ENCODE measurements at regions not wholly inside any gene's neighbourhood (a gene's known extent, or its start where the extent isn't known, plus 50 kb on each side); places are given as distances from the start of the nearest gene placed in this dataset.
"Not testable (repeated sequence)": the region's sequence is repeated elsewhere in the genome, so short reads cannot be mapped to it uniquely, and the experiment has no call there.

DNA sequence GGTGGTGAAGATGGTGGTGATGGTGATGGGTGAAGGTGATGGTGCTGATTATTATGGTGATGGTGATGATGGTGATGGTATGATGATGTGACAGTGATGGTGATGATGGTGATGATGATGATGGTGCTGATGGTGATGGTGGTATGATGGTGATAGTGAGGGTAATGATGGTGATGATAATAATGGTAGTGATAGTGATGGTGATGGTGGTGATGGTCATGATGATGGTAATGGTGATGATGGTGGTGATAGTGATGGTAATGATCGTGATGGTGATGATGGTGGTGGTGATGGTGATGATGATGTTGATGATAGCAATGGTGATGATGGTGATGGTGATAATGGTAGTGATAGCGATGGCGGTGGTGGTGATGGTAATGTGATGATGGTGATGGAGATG lies 197.9 kb upstream of the ALG10B start:
- H2AFZ ChIP-seq (ENCODE audit: low read length), result no peak overlapping the region
- DNase-seq (ENCODE audit: low spot score), result no peak
- H3K4me1 ChIP-seq (ENCODE audit: insufficient read depth, low read length, poor library complexity, severe bottlenecking), result no peaks in the 10 kb centered on the region
- no peak overlapping the region for H3K4me3 ChIP-seq (ENCODE audit: low read depth, low read length, poor library complexity, severe bottlenecking)
- H3K4me2 ChIP-seq (ENCODE audit: low read length), result no peak overlapping the region
- no peaks in the 10 kb centered on the region for H4K20me1 ChIP-seq (ENCODE audit: insufficient read depth, low read length)
- BruUV-seq (replicated peaks), result no TSS peak
- ChIA-PET POLR2A (no interaction called here), CTCF (ENCODE audit: unreplicated experiment) (no interaction called here)
- intact Hi-C loops (cut with micrococcal nuclease; ENCODE audit: unreplicated experiment), result no loop called here
- no peaks in the 10 kb centered on the region for H3K9me2 ChIP-seq (ENCODE audit: insufficient read depth, low read length)
- no peak for TF ChIP-seq CTCF (conservative IDR thresholded peaks at IDR 0.05; ENCODE audit: low read length)
- no peak for TF ChIP-seq EZH2phosphoT487 (IDR thresholded peaks at IDR 0.05; ENCODE audit: borderline replicate concordance, low read depth, low read length)
- no peaks in the 10 kb centered on the region for H3K36me3 ChIP-seq (ENCODE audit: insufficient read depth, low read length)
- no peaks in the 10 kb centered on the region for H3K79me2 ChIP-seq (ENCODE audit: insufficient read depth, low read depth, low read length)
- H3K9me3 ChIP-seq (ENCODE audit: low read length), result no peaks in the 10 kb centered on the region
- H3K27ac ChIP-seq (ENCODE audit: low read depth, low read length, poor library complexity, severe bottlenecking), result no peak overlapping the region

DNA sequence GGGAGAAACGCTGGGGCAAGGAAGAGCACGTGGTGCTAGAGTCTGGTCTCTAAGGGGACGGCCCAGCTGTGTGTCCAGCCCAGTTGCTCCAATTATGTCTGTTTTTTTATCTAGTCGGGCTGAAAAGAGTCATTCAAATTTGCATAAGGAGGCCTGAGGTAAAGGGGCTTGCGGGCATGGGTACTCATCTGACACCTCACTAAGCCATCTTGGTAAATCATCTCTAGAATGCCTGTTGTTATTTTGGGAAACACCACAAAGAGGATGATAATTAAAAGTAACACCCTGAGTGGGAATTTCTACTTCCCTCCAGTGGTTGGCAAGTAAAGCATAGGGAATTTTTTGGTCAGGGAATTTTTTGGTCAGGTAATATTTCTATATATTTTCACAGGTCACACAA lies 196.1 kb upstream of the ALG10B start:
- Histone ChIP-seq H3K4me2 (ENCODE audit: low read length) (no peak overlapping the region), H3K27ac (ENCODE audit: low read depth, low read length, poor library complexity, severe bottlenecking) (no peak overlapping the region), H3K4me1 (ENCODE audit: insufficient read depth, low read length, poor library complexity, severe bottlenecking) (peaks cover 4% of the 10 kb centered on the region), H3K36me3 (ENCODE audit: insufficient read depth, low read length) (no peaks in the 10 kb centered on the region), H3K9me3 (ENCODE audit: low read length) (no peaks in the 10 kb centered on the region), H3K4me3 (ENCODE audit: low read depth, low read length, poor library complexity, severe bottlenecking) (no peak overlapping the region), H3K9me2 (ENCODE audit: insufficient read depth, low read length) (no peaks in the 10 kb centered on the region), H4K20me1 (ENCODE audit: insufficient read depth, low read length) (no peaks in the 10 kb centered on the region), H2AFZ (ENCODE audit: low read length) (no peak overlapping the region), H3K79me2 (ENCODE audit: insufficient read depth, low read depth, low read length) (no peaks in the 10 kb centered on the region)
- CTCF ChIA-PET (ENCODE audit: unreplicated experiment), result no interaction called here
- no TSS peak for BruUV-seq (replicated peaks)
- POLR2A ChIA-PET, result no interaction called here
- no peak for DNase-seq (ENCODE audit: low spot score)
- TF ChIP-seq CTCF (conservative IDR thresholded peaks at IDR 0.05; ENCODE audit: low read length), result no peak
- no peak for TF ChIP-seq EZH2phosphoT487 (IDR thresholded peaks at IDR 0.05; ENCODE audit: borderline replicate concordance, low read depth, low read length)
- intact Hi-C loops (cut with micrococcal nuclease; ENCODE audit: unreplicated experiment), result no loop called here

DNA sequence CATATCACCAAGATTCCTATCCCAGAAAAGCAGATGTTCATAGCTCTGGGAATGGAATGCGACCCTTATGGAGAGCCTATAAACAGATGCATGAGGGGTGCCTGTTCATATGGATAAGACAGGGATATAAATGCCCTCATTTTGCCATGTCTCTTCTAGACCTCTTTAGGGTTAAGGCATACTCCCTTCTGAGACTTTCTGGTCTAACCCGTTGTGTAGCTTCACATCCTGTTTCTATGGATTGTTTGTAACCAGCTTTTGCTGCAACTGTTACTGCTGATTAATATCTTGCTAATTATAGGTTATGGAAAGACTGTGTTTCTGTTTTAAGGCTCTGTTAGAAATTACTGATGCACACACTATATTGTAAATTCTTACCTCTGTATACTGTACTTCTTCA lies 193.5 kb upstream of the ALG10B start:
- H3K9me2 ChIP-seq (ENCODE audit: insufficient read depth, low read length); H3K79me2 ChIP-seq (ENCODE audit: insufficient read depth, low read depth, low read length); H3K36me3 ChIP-seq (ENCODE audit: insufficient read depth, low read length); H2AFZ ChIP-seq (ENCODE audit: low read length); H3K4me2 ChIP-seq (ENCODE audit: low read length); intact Hi-C loops (cut with micrococcal nuclease; ENCODE audit: unreplicated experiment); H3K9me3 ChIP-seq (ENCODE audit: low read length); H3K4me1 ChIP-seq (ENCODE audit: insufficient read depth, low read length, poor library complexity, severe bottlenecking); H3K27ac ChIP-seq (ENCODE audit: low read depth, low read length, poor library complexity, severe bottlenecking); BruUV-seq (replicated peaks); DNase-seq (ENCODE audit: low spot score); H4K20me1 ChIP-seq (ENCODE audit: insufficient read depth, low read length); H3K4me3 ChIP-seq (ENCODE audit: low read depth, low read length, poor library complexity, severe bottlenecking); POLR2A ChIA-PET; CTCF ChIA-PET (ENCODE audit: unreplicated experiment): not testable (repeated sequence)
